HepG2 (cell line): ENCODE measurements at regions not wholly inside any gene's neighbourhood (a gene's known extent, or its start where the extent isn't known, plus 50 kb on each side); places are given as distances from the start of the nearest gene placed in this dataset.

Experiments used
- ATAC-seq: fragments of 200-7000 bp; cut with Tn5 transposase; 3 replicates; pipeline ENCODE4 v1.9.1; 2020; ENCODE audit warnings: mild to moderate bottlenecking, moderate library complexity
- BruUV-seq: library from RNA; stranded (reverse); fragments of 400-500 nt; replicated peaks from 2 replicates; lab custom pipeline; 2021; lab: Mats Ljungman, UMichigan
- CTCF ChIA-PET: fragments of 300-600 bp; formaldehyde crosslinking; extraction: SDS; loops from one replicate; lab custom pipeline; 2021; ENCODE audit warnings: low total read pairs, inconsistent platforms, low intra/inter-chr PET ratio; lab: Yijun Ruan, JAX
- POLR2A ChIA-PET: fragments of 350-600 bp; sonication (Branson Sonifier 250); formaldehyde crosslinking; loops from one replicate; lab custom pipeline; 2020; ENCODE audit warnings: antibody characterized with exemption, inconsistent platforms; lab: Yijun Ruan, JAX
- DNase-seq: peaks from one replicate; pipeline ENCODE4 v3.0.0-alpha.2; 2015; ENCODE audit warnings: low spot score
- FAIRE-seq: peaks from 3 replicates; lab custom pipeline; 2011; peaks lifted over from hg19 to GRCh38; lab: Jason Lieb, UNC
- H2AFZ ChIP-seq: one replicate; pipeline ENCODE4 v1.6.1; 2011; ENCODE audit warnings: low read length, inconsistent platforms
- H3K27ac ChIP-seq: fragments of 300-600 bp; 3 replicates; pipeline ENCODE4 v1.8.0; 2011; ENCODE audit warnings: mixed run types, mild to moderate bottlenecking, mixed read lengths, low read length, inconsistent platforms; ENCODE audit not compliant: insufficient read depth; ENCODE audit errors: extremely low read length
- H3K27me3 ChIP-seq, 2 experiments: fragments of 200-600 bp in 1 of 2; 2 replicates in 1 of 2; 3 replicates in 1 of 2; pipeline versions ENCODE4 v1.6.0 to v1.8.0; 2011; ENCODE audit warnings: low read length in 2 of 2, mild to moderate bottlenecking in 2 of 2, moderate library complexity in 2 of 2, inconsistent platforms in 1 of 2; ENCODE audit not compliant: insufficient read depth in 2 of 2, control insufficient read depth in 1 of 2
- H3K36me3 ChIP-seq, 2 experiments: fragments of 200-600 bp in 1 of 2; replicated peaks in 1 of 2; 2 replicates in 1 of 2; 3 replicates in 1 of 2; pipeline versions ENCODE4 v1.5.1 to v1.8.0; 2011; ENCODE audit warnings: low read length in 2 of 2, inconsistent platforms in 1 of 2; ENCODE audit not compliant: insufficient read depth in 2 of 2, control insufficient read depth in 1 of 2
- H3K4me1 ChIP-seq: 2 replicates; pipeline ENCODE4 v1.5.1; 2012; ENCODE audit warnings: low read length, inconsistent platforms; ENCODE audit not compliant: insufficient read depth
- H3K4me2 ChIP-seq: 2 replicates; pipeline ENCODE4 v1.6.0; 2011; ENCODE audit warnings: low read depth, low read length, inconsistent platforms
- H3K4me3 ChIP-seq, 3 experiments: fragments of 200-600 bp in 1 of 3; sonication (generic), shearing (Covaris generic) in 1 of 3; replicated peaks in 1 of 3; 2 replicates each; pipeline ENCODE4 v1.5.1; 2011 to 2016; ENCODE audit warnings: low read length in 3 of 3, inconsistent platforms in 2 of 3, low read depth in 2 of 3, mild to moderate bottlenecking in 2 of 3, control low read depth in 1 of 3, mixed read lengths in 1 of 3; ENCODE audit not compliant: insufficient read depth in 1 of 3
- H3K79me2 ChIP-seq: one replicate; pipeline ENCODE4 v1.6.1; 2011; ENCODE audit warnings: low read length, inconsistent platforms; ENCODE audit not compliant: insufficient read depth
- H3K9ac ChIP-seq: 2 replicates; pipeline ENCODE4 v1.6.0; 2011; ENCODE audit warnings: mild to moderate bottlenecking, low read depth, low read length, inconsistent platforms; ENCODE audit not compliant: insufficient read depth
- H3K9me3 ChIP-seq: 2 replicates; pipeline ENCODE4 v1.5.1; 2012; ENCODE audit warnings: mild to moderate bottlenecking, low read length
- H4K20me1 ChIP-seq: 2 replicates; pipeline ENCODE4 v1.6.0; 2011; ENCODE audit warnings: inconsistent platforms, mild to moderate bottlenecking, low read length, moderate library complexity; ENCODE audit not compliant: insufficient read depth
- ETV5 ChIP-seq: IDR thresholded peaks from 2 replicates; pipeline ENCODE4 v1.6.1; 2018; ENCODE audit warnings: missing biosample characterization, missing genetic modification reagents, inconsistent platforms, borderline replicate concordance
- GABPA ChIP-seq, 2 experiments: IDR thresholded peaks; 2 replicates each; pipeline ENCODE4 v1.6.1; 2011 to 2016; ENCODE audit warnings: low read depth in 2 of 2, low read length in 1 of 2, missing biosample characterization in 1 of 2, missing genetic modification characterization in 1 of 2
- GABPB1 ChIP-seq: IDR thresholded peaks from 2 replicates; pipeline ENCODE4 v1.6.1; 2016; ENCODE audit warnings: mild to moderate bottlenecking, missing genetic modification reagents, moderate library complexity, missing compliant biosample characterization
- MAFK ChIP-seq, 2 experiments: IDR thresholded peaks in 1 of 2; conservative IDR thresholded peaks in 1 of 2; 2 replicates each; pipeline ENCODE4 v1.6.1; 2011; ENCODE audit warnings: improper control_type of control experiment in 2 of 2, low read length in 2 of 2
- WGBS: methylation state at CpG from one replicate; pipeline ENCODE4 v1.1.6; 2017; ENCODE audit warnings: low lambda C conversion rate; 5-methylcytosine and 5-hydroxymethylcytosine counted together
- in situ Hi-C: cut with HindIII; loops from 2 replicates; pipeline ENCODE4 v1.10.0; 2017; ENCODE audit warnings: low pct_unique_long_range_greater_than_20kb; ENCODE audit not compliant: extremely low pct_ligation_motif_present
- intact Hi-C: fragments of 100-400 bp; cut with micrococcal nuclease; formaldehyde crosslinking; loops from one replicate; pipeline ENCODE4 v1.10.0; 2022; ENCODE audit not compliant: unreplicated experiment
- TF ChIP-seq, protein P1 (sequence below): fragments of 450-650 bp; IDR thresholded peaks from 2 replicates; pipeline ENCODE4 v1.6.1; 2016
- TF ChIP-seq, protein P2 (sequence below): sonication (generic); formaldehyde crosslinking; IDR thresholded peaks from 2 replicates; pipeline ENCODE4 v1.5.0; 2020; ENCODE audit warnings: mild to moderate bottlenecking, missing genetic modification reagents, moderate library complexity

DNA sequence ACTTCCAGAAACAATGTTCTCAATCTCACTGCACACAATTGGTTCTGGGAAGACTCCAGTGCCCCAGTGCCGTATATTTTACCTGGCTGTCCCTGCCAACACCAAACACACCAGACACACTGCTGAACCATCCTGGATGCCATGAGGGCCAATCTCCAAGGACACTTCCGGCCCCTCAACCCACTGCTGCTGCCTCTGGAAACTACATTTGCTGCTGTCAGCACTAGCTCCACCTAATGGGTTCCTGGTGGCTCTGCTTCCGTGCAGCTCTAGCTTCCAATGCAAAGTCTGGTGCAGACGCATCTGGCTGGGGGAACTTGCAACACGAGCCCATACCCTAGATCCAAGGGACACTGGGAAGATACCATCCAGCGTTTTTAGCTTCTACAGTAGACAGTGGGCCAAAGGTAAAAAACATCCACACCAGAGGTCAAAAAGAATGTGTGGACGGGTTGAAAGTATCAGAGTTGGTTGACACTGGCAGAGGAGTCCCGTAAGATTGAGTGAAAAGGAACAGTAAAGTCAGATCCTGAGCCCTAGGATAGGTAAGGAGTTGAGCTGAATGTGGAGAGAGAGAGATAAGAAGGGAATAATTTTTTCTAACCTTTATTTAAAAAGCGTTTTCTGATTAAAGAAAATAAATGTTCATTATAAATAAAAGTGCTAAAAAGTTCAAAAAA lies 99.7 kb upstream of the KIF2A start:
- no peaks in the 10 kb centered on the region for H4K20me1 ChIP-seq
- intact Hi-C loops (no loop called here), in situ Hi-C loops (no loop called here)
- ATAC-seq = peak; percentile 88
- TF ChIP-seq GABPB1 (CRISPR knock-in tag) (peak; percentile 37; the same call in 1 of the 2 replicates), GABPA (IDR thresholded peaks at IDR 0.05; ENCODE audit: low read depth, low read length) (no peak), GABPA (CRISPR knock-in tag; IDR thresholded peaks at IDR 0.05; ENCODE audit: low read depth) (peak; percentile 42), ETV5 (CRISPR knock-in tag) (0 out of 2 replicates have a peak, but pooled peaks have one; percentile 19), MAFK (conservative IDR thresholded peaks at IDR 0.05 in 1 of 2, IDR thresholded peaks at IDR 0.05 in 1 of 2; ENCODE audit: low read length in 2 of 2) (peak; percentile 54 to 73)
- TF ChIP-seq, protein P1, sequence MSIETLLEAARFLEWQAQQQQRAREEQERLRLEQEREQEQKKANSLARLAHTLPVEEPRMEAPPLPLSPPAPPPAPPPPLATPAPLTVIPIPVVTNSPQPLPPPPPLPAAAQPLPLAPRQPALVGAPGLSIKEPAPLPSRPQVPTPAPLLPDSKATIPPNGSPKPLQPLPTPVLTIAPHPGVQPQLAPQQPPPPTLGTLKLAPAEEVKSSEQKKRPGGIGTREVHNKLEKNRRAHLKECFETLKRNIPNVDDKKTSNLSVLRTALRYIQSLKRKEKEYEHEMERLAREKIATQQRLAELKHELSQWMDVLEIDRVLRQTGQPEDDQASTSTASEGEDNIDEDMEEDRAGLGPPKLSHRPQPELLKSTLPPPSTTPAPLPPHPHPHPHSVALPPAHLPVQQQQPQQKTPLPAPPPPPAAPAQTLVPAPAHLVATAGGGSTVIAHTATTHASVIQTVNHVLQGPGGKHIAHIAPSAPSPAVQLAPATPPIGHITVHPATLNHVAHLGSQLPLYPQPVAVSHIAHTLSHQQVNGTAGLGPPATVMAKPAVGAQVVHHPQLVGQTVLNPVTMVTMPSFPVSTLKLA = no peak
- TF ChIP-seq, protein P2, sequence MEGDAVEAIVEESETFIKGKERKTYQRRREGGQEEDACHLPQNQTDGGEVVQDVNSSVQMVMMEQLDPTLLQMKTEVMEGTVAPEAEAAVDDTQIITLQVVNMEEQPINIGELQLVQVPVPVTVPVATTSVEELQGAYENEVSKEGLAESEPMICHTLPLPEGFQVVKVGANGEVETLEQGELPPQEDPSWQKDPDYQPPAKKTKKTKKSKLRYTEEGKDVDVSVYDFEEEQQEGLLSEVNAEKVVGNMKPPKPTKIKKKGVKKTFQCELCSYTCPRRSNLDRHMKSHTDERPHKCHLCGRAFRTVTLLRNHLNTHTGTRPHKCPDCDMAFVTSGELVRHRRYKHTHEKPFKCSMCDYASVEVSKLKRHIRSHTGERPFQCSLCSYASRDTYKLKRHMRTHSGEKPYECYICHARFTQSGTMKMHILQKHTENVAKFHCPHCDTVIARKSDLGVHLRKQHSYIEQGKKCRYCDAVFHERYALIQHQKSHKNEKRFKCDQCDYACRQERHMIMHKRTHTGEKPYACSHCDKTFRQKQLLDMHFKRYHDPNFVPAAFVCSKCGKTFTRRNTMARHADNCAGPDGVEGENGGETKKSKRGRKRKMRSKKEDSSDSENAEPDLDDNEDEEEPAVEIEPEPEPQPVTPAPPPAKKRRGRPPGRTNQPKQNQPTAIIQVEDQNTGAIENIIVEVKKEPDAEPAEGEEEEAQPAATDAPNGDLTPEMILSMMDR (CRISPR knock-in tag) = peak; percentile 53
- peaks cover 0 to 4% of the 10 kb centered on the region in 2 experiments; a peak in 1 of 5 replicates for H3K27me3 ChIP-seq
- H3K4me1 ChIP-seq = peaks cover 16% of the 10 kb centered on the region
- WGBS = 31% methylated on average over 9 of the region's 9 CpGs
- FAIRE-seq = peak; percentile 26
- BruUV-seq = no TSS peak
- no peak overlapping the region for H3K27ac ChIP-seq
- no peaks in the 10 kb centered on the region for H3K79me2 ChIP-seq
- POLR2A ChIA-PET = no interaction called here
- H3K36me3 ChIP-seq = no peaks in the 10 kb centered on the region
- H3K9me3 ChIP-seq = no peaks in the 10 kb centered on the region
- peak; percentile 18 for DNase-seq
- CTCF ChIA-PET = no interaction called here
- no peak overlapping the region for H2AFZ ChIP-seq
- no peak overlapping the region for H3K4me3 ChIP-seq
- no peak overlapping the region for H3K9ac ChIP-seq
- H3K4me2 ChIP-seq = no peak overlapping the region; the same call in 1 of the 2 replicates
